ENCODE measurements at regions not wholly inside any gene's neighbourhood (a gene's known extent, or its start where the extent isn't known, plus 50 kb on each side); places are given as distances from the start of the nearest gene placed in this dataset.

- no peak for TF ChIP-seq YY1 (IDR thresholded peaks at IDR 0.05; ENCODE audit: low read depth)
- no peak for TF ChIP-seq CREB1 (IDR thresholded peaks at IDR 0.05; ENCODE audit: low read depth)
- TF ChIP-seq NFIC (IDR thresholded peaks at IDR 0.05): no peak
- no peak for TF ChIP-seq RAD21 (IDR thresholded peaks at IDR 0.05; ENCODE audit: low read depth)
- no peak for TF ChIP-seq EP300 (IDR thresholded peaks at IDR 0.05; ENCODE audit: borderline replicate concordance)
- TF ChIP-seq TAF1 (IDR thresholded peaks at IDR 0.05; ENCODE audit: low read depth): no peak
- no peak for TF ChIP-seq EGR1 (IDR thresholded peaks at IDR 0.05)
- TF ChIP-seq REST (IDR thresholded peaks at IDR 0.05; ENCODE audit: low read depth): no peak
- no peak for TF ChIP-seq CEBPB (IDR thresholded peaks at IDR 0.05)
- no peak for TF ChIP-seq MAX (IDR thresholded peaks at IDR 0.05)
- no peak for TF ChIP-seq TCF12 (IDR thresholded peaks at IDR 0.05; ENCODE audit: low read depth)
- no peak for TF ChIP-seq FOXM1 (IDR thresholded peaks at IDR 0.05; ENCODE audit: borderline replicate concordance, low read depth)
- no peak for TF ChIP-seq USF1 (IDR thresholded peaks at IDR 0.05)
Measured at GRCh38 chr21:35197191-35197590, 148.1 kb upstream of the RUNX1 start.

Measured in Ishikawa (cell line).